AG09319 (cell line): ENCODE measurements at regions not wholly inside any gene's neighbourhood (a gene's known extent, or its start where the extent isn't known, plus 50 kb on each side); places are given as distances from the start of the nearest gene placed in this dataset.

ENCODE experiments used
- DNase-seq: peaks from one replicate; pipeline ENCODE4 v3.0.0-alpha.2; 2010; ENCODE audit warnings: low read depth; ENCODE audit errors: extremely low read depth
- TF ChIP-seq, protein P1 (sequence below): IDR thresholded peaks from 2 replicates; pipeline ENCODE4 v1.5.1; 2011; ENCODE audit warnings: low read depth, mild to moderate bottlenecking, inconsistent platforms, low read length, moderate library complexity

DNA sequence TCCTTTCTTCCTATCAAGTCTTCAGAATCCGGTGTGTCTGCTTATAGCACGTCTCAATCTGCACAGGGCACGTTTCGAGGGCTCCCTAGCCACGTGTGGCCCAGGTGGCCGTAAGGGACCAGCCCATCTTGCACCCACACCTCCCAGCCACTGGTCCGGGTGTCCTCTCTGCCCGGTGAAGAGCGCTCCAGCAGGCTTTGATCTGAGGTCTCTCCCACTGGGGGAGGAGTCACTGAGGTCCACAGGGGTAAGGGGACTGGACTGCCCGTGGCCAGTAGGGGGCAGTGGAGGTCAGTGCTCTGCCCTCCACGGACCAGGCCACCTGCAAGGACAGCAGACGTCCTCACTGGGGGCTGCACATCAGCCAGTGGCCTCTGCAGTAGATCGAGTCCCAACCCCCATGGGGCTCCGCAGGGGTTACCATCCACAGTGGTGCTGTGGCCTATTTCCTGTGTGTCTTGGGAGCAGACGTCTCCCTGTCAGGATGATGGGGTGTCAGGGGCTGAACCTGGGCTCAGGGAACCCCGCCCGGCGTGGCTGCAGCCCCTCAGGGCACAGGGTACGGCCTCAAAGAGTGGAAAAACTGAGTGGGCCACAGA, 204.1 kb upstream of the CIBAR2 start:
- TF ChIP-seq, protein P1, sequence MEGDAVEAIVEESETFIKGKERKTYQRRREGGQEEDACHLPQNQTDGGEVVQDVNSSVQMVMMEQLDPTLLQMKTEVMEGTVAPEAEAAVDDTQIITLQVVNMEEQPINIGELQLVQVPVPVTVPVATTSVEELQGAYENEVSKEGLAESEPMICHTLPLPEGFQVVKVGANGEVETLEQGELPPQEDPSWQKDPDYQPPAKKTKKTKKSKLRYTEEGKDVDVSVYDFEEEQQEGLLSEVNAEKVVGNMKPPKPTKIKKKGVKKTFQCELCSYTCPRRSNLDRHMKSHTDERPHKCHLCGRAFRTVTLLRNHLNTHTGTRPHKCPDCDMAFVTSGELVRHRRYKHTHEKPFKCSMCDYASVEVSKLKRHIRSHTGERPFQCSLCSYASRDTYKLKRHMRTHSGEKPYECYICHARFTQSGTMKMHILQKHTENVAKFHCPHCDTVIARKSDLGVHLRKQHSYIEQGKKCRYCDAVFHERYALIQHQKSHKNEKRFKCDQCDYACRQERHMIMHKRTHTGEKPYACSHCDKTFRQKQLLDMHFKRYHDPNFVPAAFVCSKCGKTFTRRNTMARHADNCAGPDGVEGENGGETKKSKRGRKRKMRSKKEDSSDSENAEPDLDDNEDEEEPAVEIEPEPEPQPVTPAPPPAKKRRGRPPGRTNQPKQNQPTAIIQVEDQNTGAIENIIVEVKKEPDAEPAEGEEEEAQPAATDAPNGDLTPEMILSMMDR = peak; percentile 87
- no peak for DNase-seq

DNA sequence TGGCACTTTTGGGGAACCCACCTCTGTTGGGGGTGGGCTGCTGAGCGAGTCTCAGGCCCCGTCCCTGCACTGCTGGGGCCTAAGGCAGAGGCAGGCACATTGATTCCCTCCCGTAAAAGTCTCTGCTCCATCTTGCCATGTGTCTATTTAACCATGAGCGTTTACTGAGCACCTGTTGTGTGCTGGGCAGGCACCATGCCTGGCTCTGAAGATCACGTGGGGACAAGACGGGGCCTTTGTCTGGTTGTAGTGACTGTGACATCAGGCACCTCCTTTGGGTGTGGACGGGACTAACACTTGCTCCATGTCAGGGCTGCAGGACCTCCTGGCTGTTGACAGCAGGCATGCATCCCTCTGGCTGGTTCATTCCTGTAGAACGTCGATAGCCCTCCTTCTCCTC, 204.7 kb upstream of the CIBAR2 start:
- TF ChIP-seq, protein P1 = no peak
- no peak for DNase-seq

- TF ChIP-seq, protein P1 = no peak
- no peak for DNase-seq
Observed at GRCh38 chr16:85317704-85318103, 205.4 kb upstream of the CIBAR2 start.

DNA sequence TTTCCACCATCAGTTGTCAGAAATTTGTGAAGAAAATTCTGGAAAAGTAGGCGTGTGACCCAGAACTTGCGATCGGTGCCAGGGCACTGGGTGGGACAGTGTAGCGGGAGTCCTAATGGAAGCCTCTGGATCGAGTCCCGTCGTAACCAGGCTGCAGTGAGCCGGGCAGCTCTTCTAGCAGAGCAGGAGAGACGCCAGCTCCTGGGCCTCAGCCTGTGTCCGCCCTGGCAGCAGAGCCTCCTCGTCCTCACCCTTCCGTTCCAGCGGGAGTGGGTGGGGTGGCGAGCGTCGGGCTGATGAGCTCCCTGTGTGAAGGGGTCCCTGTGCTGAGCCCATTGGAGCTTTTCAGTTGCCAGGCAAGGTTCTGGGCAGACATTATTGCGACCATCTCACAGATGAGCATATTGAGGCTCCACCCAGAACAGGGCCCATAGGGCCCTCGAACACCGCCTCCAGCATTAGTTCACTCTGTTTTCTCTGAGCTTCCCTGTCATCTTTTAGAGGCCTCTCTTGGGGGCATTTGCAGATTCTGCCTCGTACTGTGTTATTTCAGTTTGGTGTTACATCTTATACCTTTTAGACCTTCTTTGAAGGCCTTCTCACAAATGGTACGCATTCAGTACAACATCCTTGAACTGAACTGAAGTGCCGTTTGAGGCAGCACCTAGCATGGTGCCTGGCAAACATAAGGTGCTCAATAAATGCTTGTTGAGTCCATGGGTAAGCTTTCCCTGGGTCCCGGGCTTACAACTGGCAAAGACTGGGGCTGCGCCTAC, 207.1 kb upstream of the CIBAR2 start:
- TF ChIP-seq, protein P1 = no peak
- no peak for DNase-seq

GRCh38 chr16:85319984-85320440, 207.7 kb upstream of the CIBAR2 start:
- TF ChIP-seq, protein P1 = no peak

GRCh38 chr16:85320677-85321385, 208.6 kb upstream of the CIBAR2 start:
- TF ChIP-seq, protein P1 = no peak

More at GRCh38 chr16:85319984-85320440, 207.7 kb upstream of the CIBAR2 start:
- DNase-seq = no peak

More at GRCh38 chr16:85320677-85321385, 208.6 kb upstream of the CIBAR2 start:
- DNase-seq = no peak
